Tibial nerve (tissue), 4 donors: ENCODE measurements at regions not wholly inside any gene's neighbourhood (a gene's known extent, or its start where the extent isn't known, plus 50 kb on each side); places are given as distances from the start of the nearest gene placed in this dataset.

Experiments
- DNase-seq, 2 donors: peaks; one replicate each; pipeline ENCODE4 v3.0.0-alpha.2; 2019; ENCODE audit warnings: low spot score in 2 of 2
- H3K27ac ChIP-seq, 4 donors: fragments of 200-600 bp; sonication (generic) in 3 of 4; one replicate each; pipeline ENCODE4 v1.5.1; 2017 to 2019; ENCODE audit warnings: mild to moderate bottlenecking in 1 of 4
- H3K27me3 ChIP-seq, 2 donors: fragments of 200-600 bp; sonication (generic) in 1 of 2; one replicate each; pipeline versions ENCODE4 v1.5.1 to v1.6.0; 2017 to 2019
- H3K36me3 ChIP-seq, 3 donors: fragments of 200-600 bp; sonication (generic); one replicate each; pipeline ENCODE4 v1.5.1; 2018 to 2019
- H3K4me1 ChIP-seq, 4 donors: fragments of 200-600 bp; sonication (generic) in 3 of 4; one replicate each; pipeline ENCODE4 v1.5.1; 2017 to 2019
- H3K4me3 ChIP-seq, 4 donors: fragments of 200-600 bp; sonication (generic) in 3 of 4; one replicate each; pipeline ENCODE4 v1.5.1; 2017 to 2019; ENCODE audit warnings: mild to moderate bottlenecking in 1 of 4, moderate library complexity in 1 of 4
- H3K9me3 ChIP-seq, 4 donors: fragments of 200-600 bp; sonication (generic) in 3 of 4; one replicate each; pipeline ENCODE4 v1.5.1; 2017 to 2019
- CTCF ChIP-seq, 5 experiments: fragments of 200-600 bp in 3 of 5; fragments of 450-650 bp in 2 of 5; sonication (generic) in 3 of 5; IDR thresholded peaks; one replicate each; pipeline ENCODE4 v1.5.1; 2016 to 2019; ENCODE audit warnings: antibody characterized with exemption in 5 of 5, mild to moderate bottlenecking in 3 of 5, moderate library complexity in 2 of 5
- EP300 ChIP-seq, 2 donors: sonication (generic); formaldehyde crosslinking; IDR thresholded peaks; one replicate each; pipeline ENCODE4 v1.6.1; 2017; ENCODE audit warnings: antibody characterized with exemption in 2 of 2, mild to moderate bottlenecking in 1 of 2
- POLR2A ChIP-seq, 2 donors: fragments of 450-650 bp; IDR thresholded peaks; one replicate each; pipeline ENCODE4 v1.6.1; 2017; ENCODE audit warnings: antibody characterized with exemption in 2 of 2, mild to moderate bottlenecking in 2 of 2, moderate library complexity in 2 of 2
- WGBS, 2 donors: methylation state at CpG; one replicate each; pipeline ENCODE4 v1.1.5; 2018; 5-methylcytosine and 5-hydroxymethylcytosine counted together

- WGBS, 2 donors: 43 to 46% methylated on average over 5 of the region's 5 CpGs
- DNase-seq: no peak
- Histone ChIP-seq H3K4me3 (no peak overlapping the region), H3K9me3 (no peaks in the 10 kb centered on the region), H3K27me3 (no peaks in the 10 kb centered on the region), H3K27ac (peak overlapping the region in 2 of 4 donors; percentile 26 to 55), H3K36me3 (no peaks in the 10 kb centered on the region), H3K4me1 (peaks cover 0 to 32% (median 0%) of the 10 kb centered on the region in 4 donors)
- no peak for TF ChIP-seq CTCF (IDR thresholded peaks at IDR 0.05)
- no peak for TF ChIP-seq EP300 (IDR thresholded peaks at IDR 0.05)
- no peak for TF ChIP-seq POLR2A (IDR thresholded peaks at IDR 0.05)
Observed at GRCh38 chr5:68444833-68445232, 229.3 kb downstream of the PIK3R1 start.

GRCh38 chr5:68445257-68446069, 229.9 kb downstream of the PIK3R1 start:
- Histone ChIP-seq H3K27ac (peak overlapping the region in 1 of 4 donors; percentile 22), H3K4me3 (no peak overlapping the region), H3K4me1 (peaks cover 0 to 32% (median 0%) of the 10 kb centered on the region in 4 donors), H3K36me3 (no peaks in the 10 kb centered on the region), H3K27me3 (no peaks in the 10 kb centered on the region), H3K9me3 (no peaks in the 10 kb centered on the region)
- no peak for DNase-seq
- 48 to 53% methylated on average over 6 of the region's 6 CpGs for WGBS, 2 donors
- TF ChIP-seq CTCF (IDR thresholded peaks at IDR 0.05) (no peak), EP300 (IDR thresholded peaks at IDR 0.05) (no peak), POLR2A (IDR thresholded peaks at IDR 0.05) (no peak)

DNA sequence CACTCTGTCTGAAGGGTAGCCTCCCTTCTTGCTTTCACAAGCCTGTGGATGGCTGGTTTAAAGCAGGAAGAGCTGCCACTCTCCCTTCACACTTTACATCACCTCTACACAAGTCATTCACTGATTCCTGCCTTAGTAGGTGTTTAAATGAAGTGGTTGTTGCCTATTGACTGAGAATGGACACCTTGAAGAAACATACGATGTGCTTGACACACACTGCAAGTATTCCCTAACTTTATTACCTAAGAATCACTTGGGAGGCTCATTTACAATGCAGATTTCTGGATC, 230.5 kb downstream of the PIK3R1 start:
- TF ChIP-seq POLR2A (IDR thresholded peaks at IDR 0.05) (no peak), CTCF (IDR thresholded peaks at IDR 0.05) (no peak), EP300 (IDR thresholded peaks at IDR 0.05) (no peak)
- no peaks in the 10 kb centered on the region for H3K27me3 ChIP-seq
- DNase-seq: no peak
- H3K36me3 ChIP-seq: no peaks in the 10 kb centered on the region
- H3K9me3 ChIP-seq: no peaks in the 10 kb centered on the region
- peaks cover 0 to 32% (median 0%) of the 10 kb centered on the region in 4 donors for H3K4me1 ChIP-seq
- H3K4me3 ChIP-seq: no peak overlapping the region
- H3K27ac ChIP-seq: peak overlapping the region in 1 of 4 donors; percentile 22
- 90% methylated on average over 1 of the region's 1 CpG for WGBS, 2 donors

- H3K4me1 ChIP-seq: peaks cover 0 to 32% (median 0%) of the 10 kb centered on the region in 4 donors
- 92 to 93% methylated on average over 1 of the region's 1 CpG for WGBS, 2 donors
- no peak overlapping the region for H3K4me3 ChIP-seq
Observed at GRCh38 chr5:68446487-68446894, 230.9 kb downstream of the PIK3R1 start.

More at GRCh38 chr5:68446487-68446894, 230.9 kb downstream of the PIK3R1 start:
- H3K27ac ChIP-seq: no peak overlapping the region
- H3K36me3 ChIP-seq: no peaks in the 10 kb centered on the region
- H3K9me3 ChIP-seq: no peaks in the 10 kb centered on the region
- H3K27me3 ChIP-seq: no peaks in the 10 kb centered on the region
- no peak for DNase-seq
- no peak for TF ChIP-seq POLR2A (IDR thresholded peaks at IDR 0.05)
- no peak for TF ChIP-seq CTCF (IDR thresholded peaks at IDR 0.05)
- no peak for TF ChIP-seq EP300 (IDR thresholded peaks at IDR 0.05)
